UCSD-AML1 (cell line): ENCODE measurements at regions not wholly inside any gene's neighbourhood (a gene's known extent, or its start where the extent isn't known, plus 50 kb on each side); places are given as distances from the start of the nearest gene placed in this dataset.

Experiments
- DNase-seq: peaks from one replicate; lab custom pipeline; 2025; ENCODE audit not compliant: unreplicated experiment; lab: John Stamatoyannopoulos, UW

GRCh38 chr2:515441-516127 lies 161.6 kb downstream of the TMEM18 start:
- DNase-seq, result no peak

GRCh38 chr2:513981-514706 lies 163.1 kb downstream of the TMEM18 start:
- DNase-seq, result no peak

- no peak for DNase-seq
Observed at GRCh38 chr2:510839-511238, 166.4 kb downstream of the TMEM18 start.

GRCh38 chr2:509888-510287 lies 167.3 kb downstream of the TMEM18 start:
- DNase-seq, result no peak

GRCh38 chr2:508121-508520 lies 169.1 kb downstream of the TMEM18 start:
- no peak for DNase-seq

- no peak for DNase-seq
Observed at GRCh38 chr2:506866-507265, 170.3 kb downstream of the TMEM18 start.

- no peak for DNase-seq
Observed at GRCh38 chr2:506451-506850, 170.8 kb downstream of the TMEM18 start.

GRCh38 chr2:505941-506340 lies 171.3 kb downstream of the TMEM18 start:
- DNase-seq, result no peak

- no peak for DNase-seq
Observed at GRCh38 chr2:503288-503999, 173.8 kb downstream of the TMEM18 start.

GRCh38 chr2:502831-503230 lies 174.4 kb downstream of the TMEM18 start:
- DNase-seq, result no peak

GRCh38 chr2:501667-502066 lies 175.5 kb downstream of the TMEM18 start:
- no peak for DNase-seq

- no peak for DNase-seq
Observed at GRCh38 chr2:501130-501529, 176.1 kb downstream of the TMEM18 start.

- no peak for DNase-seq
Observed at GRCh38 chr2:499726-500125, 177.5 kb downstream of the TMEM18 start.

GRCh38 chr2:498493-499178 lies 178.6 kb downstream of the TMEM18 start:
- DNase-seq, result no peak

- no peak for DNase-seq
Observed at GRCh38 chr2:497770-498492, 179.3 kb downstream of the TMEM18 start.

GRCh38 chr2:496729-497128 lies 180.5 kb downstream of the TMEM18 start:
- no peak for DNase-seq

- DNase-seq, result no peak
Observed at GRCh38 chr2:495745-496275, 181.4 kb downstream of the TMEM18 start.

GRCh38 chr2:494853-495252 lies 182.4 kb downstream of the TMEM18 start:
- DNase-seq, result no peak

GRCh38 chr2:493228-493627 lies 184.0 kb downstream of the TMEM18 start:
- no peak for DNase-seq

- DNase-seq, result no peak
Observed at GRCh38 chr2:492178-492577, 185.0 kb downstream of the TMEM18 start.

- no peak for DNase-seq
Observed at GRCh38 chr2:489838-490237, 187.4 kb downstream of the TMEM18 start.
